Suppressor macrophage treated with lipopolysaccharide for 1 hour (primary cell): ENCODE measurements at regions not wholly inside any gene's neighbourhood (a gene's known extent, or its start where the extent isn't known, plus 50 kb on each side); places are given as distances from the start of the nearest gene placed in this dataset.

Experiments used
- DNase-seq, 3 donors: peaks; one replicate each; pipeline ENCODE4 v3.0.0-alpha.2; 2020 to 2022

- no peak for DNase-seq
Observed at GRCh38 chr2:220240641-220241040, 613.2 kb downstream of the SLC4A3 start.

GRCh38 chr2:220241423-220241822, 614.0 kb downstream of the SLC4A3 start:
- DNase-seq, result no peak

GRCh38 chr2:220243571-220243970, 616.1 kb downstream of the SLC4A3 start:
- no peak for DNase-seq

- DNase-seq, result no peak
Observed at GRCh38 chr2:220246386-220246785, 619.0 kb downstream of the SLC4A3 start.

- DNase-seq, result no peak
Observed at GRCh38 chr2:220247588-220248350, 620.3 kb downstream of the SLC4A3 start.

GRCh38 chr2:220259662-220260061, 632.2 kb downstream of the SLC4A3 start:
- no peak for DNase-seq

GRCh38 chr2:220263300-220263699, 635.9 kb downstream of the SLC4A3 start:
- no peak for DNase-seq

- DNase-seq, result no peak
Observed at GRCh38 chr2:220269367-220269766, 641.9 kb downstream of the SLC4A3 start.

GRCh38 chr2:220270481-220271070, 643.1 kb downstream of the SLC4A3 start:
- no peak for DNase-seq

GRCh38 chr2:220272656-220273055, 645.2 kb downstream of the SLC4A3 start:
- no peak for DNase-seq

- no peak for DNase-seq
Observed at GRCh38 chr2:220273082-220273481, 645.7 kb downstream of the SLC4A3 start.

- DNase-seq, result no peak
Observed at GRCh38 chr2:220275454-220275853, 648.0 kb downstream of the SLC4A3 start.

GRCh38 chr2:220276741-220277444, 649.5 kb downstream of the SLC4A3 start:
- no peak for DNase-seq

GRCh38 chr2:220277445-220277975, 650.1 kb downstream of the SLC4A3 start:
- no peak for DNase-seq

- DNase-seq, result no peak
Observed at GRCh38 chr2:220278022-220278421, 650.6 kb downstream of the SLC4A3 start.

GRCh38 chr2:220279372-220279771, 651.9 kb downstream of the SLC4A3 start:
- DNase-seq, result no peak

- no peak for DNase-seq
Observed at GRCh38 chr2:220279840-220280239, 652.4 kb downstream of the SLC4A3 start.

GRCh38 chr2:220280736-220281135, 653.3 kb downstream of the SLC4A3 start:
- no peak for DNase-seq

GRCh38 chr2:220281771-220282170, 654.3 kb downstream of the SLC4A3 start:
- DNase-seq, result no peak

GRCh38 chr2:220282236-220282635, 654.8 kb downstream of the SLC4A3 start:
- no peak for DNase-seq

- no peak for DNase-seq
Observed at GRCh38 chr2:220293966-220294365, 666.5 kb downstream of the SLC4A3 start.

- no peak for DNase-seq
Observed at GRCh38 chr2:220296174-220296573, 668.7 kb downstream of the SLC4A3 start.

GRCh38 chr2:220297093-220297492, 669.7 kb downstream of the SLC4A3 start:
- DNase-seq, result no peak

GRCh38 chr2:220300806-220301205, 673.4 kb downstream of the SLC4A3 start:
- no peak for DNase-seq
